GM18858 (cell line): ENCODE measurements at regions not wholly inside any gene's neighbourhood (a gene's known extent, or its start where the extent isn't known, plus 50 kb on each side); places are given as distances from the start of the nearest gene placed in this dataset.
"Not testable (repeated sequence)": the region's sequence is repeated elsewhere in the genome, so short reads cannot be mapped to it uniquely, and the experiment has no call there.

ENCODE experiments used
- ATAC-seq: cut with Tn5 transposase; IDR thresholded peaks from one replicate; pipeline ENCODE4 v1.9.1; 2021; ENCODE audit not compliant: unreplicated experiment

- ATAC-seq = not testable (repeated sequence)
These were observed 260.9 kb upstream of the BTG1 start for GRCh38 chr12:92406404-92407070.

GRCh38 chr12:92405801-92406251, 260.2 kb upstream of the BTG1 start:
- ATAC-seq = not testable (repeated sequence)

- ATAC-seq = no peak
These were observed 259.3 kb upstream of the BTG1 start for GRCh38 chr12:92404921-92405320.

- ATAC-seq = peak; percentile 0
These were observed 258.7 kb upstream of the BTG1 start for GRCh38 chr12:92404259-92404894.

- ATAC-seq = peak; percentile 89
These were observed 257.8 kb upstream of the BTG1 start for GRCh38 chr12:92403210-92404175.

GRCh38 chr12:92402415-92402814, 256.8 kb upstream of the BTG1 start:
- no peak for ATAC-seq

- peak; percentile 21 for ATAC-seq
These were observed 254.4 kb upstream of the BTG1 start for GRCh38 chr12:92400006-92400405.

- no peak for ATAC-seq
These were observed 253.1 kb upstream of the BTG1 start for GRCh38 chr12:92398565-92399309.

GRCh38 chr12:92396647-92397252, 251.1 kb upstream of the BTG1 start:
- ATAC-seq = peak; percentile 35

- no peak for ATAC-seq
These were observed 249.7 kb upstream of the BTG1 start for GRCh38 chr12:92395322-92395721.

GRCh38 chr12:92394895-92395294, 249.2 kb upstream of the BTG1 start:
- ATAC-seq = no peak

GRCh38 chr12:92393504-92393903, 247.9 kb upstream of the BTG1 start:
- no peak for ATAC-seq

- ATAC-seq = not testable (repeated sequence)
These were observed 246.1 kb upstream of the BTG1 start for GRCh38 chr12:92391726-92392125.

GRCh38 chr12:92389466-92389865, 243.8 kb upstream of the BTG1 start:
- no peak for ATAC-seq

GRCh38 chr12:92385296-92385695, 239.7 kb upstream of the BTG1 start:
- no peak for ATAC-seq

GRCh38 chr12:92384571-92384970, 238.9 kb upstream of the BTG1 start:
- ATAC-seq = no peak

- no peak for ATAC-seq
These were observed 236.8 kb upstream of the BTG1 start for GRCh38 chr12:92382383-92382878.

GRCh38 chr12:92381856-92382255, 236.2 kb upstream of the BTG1 start:
- no peak for ATAC-seq

- ATAC-seq = no peak
These were observed 233.2 kb upstream of the BTG1 start for GRCh38 chr12:92378682-92379479.
